HepG2 (cell line): ENCODE measurements at regions not wholly inside any gene's neighbourhood (a gene's known extent, or its start where the extent isn't known, plus 50 kb on each side); places are given as distances from the start of the nearest gene placed in this dataset.
"Not testable (repeated sequence)": the region's sequence is repeated elsewhere in the genome, so short reads cannot be mapped to it uniquely, and the experiment has no call there.

Experiments used
- ATAC-seq: fragments of 200-7000 bp; cut with Tn5 transposase; 3 replicates; pipeline ENCODE4 v1.9.1; 2020; ENCODE audit warnings: mild to moderate bottlenecking, moderate library complexity
- BruUV-seq: library from RNA; stranded (reverse); fragments of 400-500 nt; replicated peaks from 2 replicates; lab custom pipeline; 2021; lab: Mats Ljungman, UMichigan
- CTCF ChIA-PET: fragments of 300-600 bp; formaldehyde crosslinking; extraction: SDS; loops from one replicate; lab custom pipeline; 2021; ENCODE audit warnings: low total read pairs, inconsistent platforms, low intra/inter-chr PET ratio; lab: Yijun Ruan, JAX
- POLR2A ChIA-PET: fragments of 350-600 bp; sonication (Branson Sonifier 250); formaldehyde crosslinking; loops from one replicate; lab custom pipeline; 2020; ENCODE audit warnings: antibody characterized with exemption, inconsistent platforms; lab: Yijun Ruan, JAX
- DNase-seq: peaks from one replicate; pipeline ENCODE4 v3.0.0-alpha.2; 2015; ENCODE audit warnings: low spot score
- FAIRE-seq: peaks from 3 replicates; lab custom pipeline; 2011; peaks lifted over from hg19 to GRCh38; lab: Jason Lieb, UNC
- H2AFZ ChIP-seq: one replicate; pipeline ENCODE4 v1.6.1; 2011; ENCODE audit warnings: low read length, inconsistent platforms
- H3K27ac ChIP-seq: fragments of 300-600 bp; 3 replicates; pipeline ENCODE4 v1.8.0; 2011; ENCODE audit warnings: mixed run types, mild to moderate bottlenecking, mixed read lengths, low read length, inconsistent platforms; ENCODE audit not compliant: insufficient read depth; ENCODE audit errors: extremely low read length
- H3K27me3 ChIP-seq, 2 experiments: fragments of 200-600 bp in 1 of 2; 2 replicates in 1 of 2; 3 replicates in 1 of 2; pipeline versions ENCODE4 v1.6.0 to v1.8.0; 2011; ENCODE audit warnings: low read length in 2 of 2, mild to moderate bottlenecking in 2 of 2, moderate library complexity in 2 of 2, inconsistent platforms in 1 of 2; ENCODE audit not compliant: insufficient read depth in 2 of 2, control insufficient read depth in 1 of 2
- H3K36me3 ChIP-seq, 2 experiments: fragments of 200-600 bp in 1 of 2; replicated peaks in 1 of 2; 2 replicates in 1 of 2; 3 replicates in 1 of 2; pipeline versions ENCODE4 v1.5.1 to v1.8.0; 2011; ENCODE audit warnings: low read length in 2 of 2, inconsistent platforms in 1 of 2; ENCODE audit not compliant: insufficient read depth in 2 of 2, control insufficient read depth in 1 of 2
- H3K4me1 ChIP-seq: 2 replicates; pipeline ENCODE4 v1.5.1; 2012; ENCODE audit warnings: low read length, inconsistent platforms; ENCODE audit not compliant: insufficient read depth
- H3K4me2 ChIP-seq: 2 replicates; pipeline ENCODE4 v1.6.0; 2011; ENCODE audit warnings: low read depth, low read length, inconsistent platforms
- H3K4me3 ChIP-seq, 3 experiments: fragments of 200-600 bp in 1 of 3; sonication (generic), shearing (Covaris generic) in 1 of 3; replicated peaks in 1 of 3; 2 replicates each; pipeline ENCODE4 v1.5.1; 2011 to 2016; ENCODE audit warnings: low read length in 3 of 3, inconsistent platforms in 2 of 3, low read depth in 2 of 3, mild to moderate bottlenecking in 2 of 3, control low read depth in 1 of 3, mixed read lengths in 1 of 3; ENCODE audit not compliant: insufficient read depth in 1 of 3
- H3K79me2 ChIP-seq: one replicate; pipeline ENCODE4 v1.6.1; 2011; ENCODE audit warnings: low read length, inconsistent platforms; ENCODE audit not compliant: insufficient read depth
- H3K9ac ChIP-seq: 2 replicates; pipeline ENCODE4 v1.6.0; 2011; ENCODE audit warnings: mild to moderate bottlenecking, low read depth, low read length, inconsistent platforms; ENCODE audit not compliant: insufficient read depth
- H3K9me3 ChIP-seq: 2 replicates; pipeline ENCODE4 v1.5.1; 2012; ENCODE audit warnings: mild to moderate bottlenecking, low read length
- H4K20me1 ChIP-seq: 2 replicates; pipeline ENCODE4 v1.6.0; 2011; ENCODE audit warnings: inconsistent platforms, mild to moderate bottlenecking, low read length, moderate library complexity; ENCODE audit not compliant: insufficient read depth
- ELF1 ChIP-seq: sonication (generic); formaldehyde crosslinking; IDR thresholded peaks from 2 replicates; pipeline ENCODE4 v1.4.0; 2020; ENCODE audit warnings: missing genetic modification reagents
- GATAD2A ChIP-seq: IDR thresholded peaks from 2 replicates; pipeline ENCODE4 v1.6.1; 2016
- MLLT10 ChIP-seq: sonication (generic); formaldehyde crosslinking; IDR thresholded peaks from 2 replicates; pipeline ENCODE4 v1.4.0; 2020; ENCODE audit warnings: missing genetic modification reagents
- POLR2AphosphoS2 ChIP-seq: IDR thresholded peaks from 2 replicates; pipeline ENCODE4 v1.6.1; 2011; ENCODE audit warnings: low read depth, low read length, improper control_type of control experiment
- RFX1 ChIP-seq: fragments of 450-650 bp; IDR thresholded peaks from 2 replicates; pipeline ENCODE4 v1.6.1; 2017
- ZNF782 ChIP-seq: sonication (generic); formaldehyde crosslinking; IDR thresholded peaks from 2 replicates; pipeline ENCODE4 v1.4.0; 2020; ENCODE audit warnings: missing genetic modification reagents, mild to moderate bottlenecking, borderline replicate concordance
- ZSCAN20 ChIP-seq: sonication (generic); formaldehyde crosslinking; IDR thresholded peaks from 2 replicates; pipeline ENCODE4 v1.4.0; 2020; ENCODE audit warnings: missing genetic modification reagents, mild to moderate bottlenecking, borderline replicate concordance
- WGBS: methylation state at CpG from one replicate; pipeline ENCODE4 v1.1.6; 2017; ENCODE audit warnings: low lambda C conversion rate; 5-methylcytosine and 5-hydroxymethylcytosine counted together
- in situ Hi-C: cut with HindIII; loops from 2 replicates; pipeline ENCODE4 v1.10.0; 2017; ENCODE audit warnings: low pct_unique_long_range_greater_than_20kb; ENCODE audit not compliant: extremely low pct_ligation_motif_present
- intact Hi-C: fragments of 100-400 bp; cut with micrococcal nuclease; formaldehyde crosslinking; loops from one replicate; pipeline ENCODE4 v1.10.0; 2022; ENCODE audit not compliant: unreplicated experiment
- TF ChIP-seq, protein P1 (sequence below): sonication (generic); formaldehyde crosslinking; IDR thresholded peaks from 2 replicates; pipeline ENCODE4 v1.5.1; 2020; ENCODE audit warnings: missing genetic modification reagents, mild to moderate bottlenecking, borderline replicate concordance
- TF ChIP-seq, protein P2 (sequence below): sonication (generic); formaldehyde crosslinking; IDR thresholded peaks from 2 replicates; pipeline ENCODE4 v1.5.0; 2020; ENCODE audit warnings: missing genetic modification reagents
- TF ChIP-seq, protein P3 (sequence below): sonication (generic); formaldehyde crosslinking; IDR thresholded peaks from 2 replicates; pipeline ENCODE4 v1.4.0; 2020; ENCODE audit warnings: missing genetic modification reagents

DNA sequence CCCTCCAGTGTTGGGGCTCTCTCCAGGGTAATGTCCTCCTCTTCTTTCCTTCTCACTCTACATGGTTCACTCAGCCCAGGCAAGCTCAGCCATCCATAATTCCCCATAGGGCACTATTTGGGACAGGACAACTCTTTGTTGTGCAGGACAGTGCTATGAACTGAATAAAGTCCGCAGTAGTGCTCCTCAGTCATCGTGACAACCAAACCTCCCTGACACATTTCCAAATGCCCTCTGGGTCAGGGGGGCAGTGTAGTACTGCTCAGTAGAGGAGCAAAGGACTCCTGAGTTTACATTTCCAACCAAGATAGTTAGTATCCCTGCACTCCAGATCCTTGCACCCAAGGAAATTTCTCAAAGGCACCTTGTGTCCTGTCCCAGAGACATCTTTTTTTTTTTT, 97.4 kb upstream of the TERB2 start:
- BruUV-seq, H3K9me3 ChIP-seq, POLR2A ChIA-PET, H3K27me3 ChIP-seq, H4K20me1 ChIP-seq, CTCF ChIA-PET, intact Hi-C loops, H2AFZ ChIP-seq, H3K27ac ChIP-seq, H3K4me2 ChIP-seq, H3K9ac ChIP-seq, in situ Hi-C loops, DNase-seq, H3K79me2 ChIP-seq, FAIRE-seq, H3K4me3 ChIP-seq, H3K36me3 ChIP-seq: not testable (repeated sequence)
- peak; percentile 69 for ATAC-seq
- H3K4me1 ChIP-seq = peaks cover 19% of the 10 kb centered on the region
- 0% methylated on average over 2 of the region's 2 CpGs for whole genome bisulfite sequencing

DNA sequence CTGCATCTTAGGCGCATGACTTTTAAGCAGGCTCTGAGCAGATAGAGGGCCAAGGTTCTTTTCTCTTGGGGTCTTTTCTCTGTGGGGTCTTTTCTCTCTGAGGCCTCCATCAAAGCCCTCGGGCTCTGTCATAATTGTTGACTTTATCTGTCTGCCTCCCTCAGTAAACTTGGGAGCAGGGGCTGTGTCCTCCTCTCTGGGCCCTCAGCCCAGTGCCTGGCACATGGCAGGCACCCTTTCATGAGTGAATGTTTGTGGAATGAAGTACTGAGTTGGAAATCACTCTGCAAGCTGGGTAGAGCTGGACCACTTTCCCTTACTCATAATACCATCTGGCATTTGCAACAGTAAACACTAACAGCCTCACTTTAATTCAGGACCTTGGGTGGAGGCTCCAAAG, 96.3 kb upstream of the TERB2 start:
- in situ Hi-C loops, H3K79me2 ChIP-seq, FAIRE-seq, H3K27me3 ChIP-seq, H3K4me3 ChIP-seq, H2AFZ ChIP-seq, POLR2A ChIA-PET, H3K9me3 ChIP-seq, H3K4me2 ChIP-seq, H3K4me1 ChIP-seq, H3K9ac ChIP-seq, H4K20me1 ChIP-seq, CTCF ChIA-PET, BruUV-seq, H3K36me3 ChIP-seq, intact Hi-C loops, H3K27ac ChIP-seq, ATAC-seq, DNase-seq: not testable (repeated sequence)
- WGBS = 49% methylated on average over 2 of the region's 2 CpGs

DNA sequence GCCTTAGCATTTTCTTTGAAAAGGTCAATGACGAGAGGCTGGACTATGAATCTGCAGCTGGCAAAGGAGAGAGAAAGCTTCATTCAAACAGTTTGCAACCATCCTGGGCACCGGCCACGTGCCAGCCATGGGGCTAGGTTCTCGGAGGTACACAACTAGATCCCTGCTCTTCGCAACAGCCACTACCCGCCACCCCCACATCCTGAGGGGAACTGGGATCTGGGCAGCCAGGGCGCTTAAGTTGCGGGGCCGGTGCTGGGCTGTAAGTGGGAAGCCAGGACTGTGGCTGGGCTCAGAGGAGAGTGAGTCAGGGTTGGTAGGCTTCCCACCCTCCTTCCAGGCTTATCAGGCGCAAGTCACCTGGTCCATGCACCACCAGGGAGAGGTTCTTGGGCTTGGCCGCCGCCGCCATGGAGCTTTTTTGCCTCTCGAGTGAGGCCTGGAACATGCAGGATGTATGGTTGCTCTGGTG, 95.0 kb upstream of the TERB2 start:
- BruUV-seq = no TSS peak
- intact Hi-C loops (no loop called here), in situ Hi-C loops (no loop called here)
- Histone ChIP-seq H3K4me3 (no peak overlapping the region), H3K9ac (no peak overlapping the region), H3K79me2 (no peaks in the 10 kb centered on the region), H3K27ac (no peak overlapping the region), H2AFZ (no peak overlapping the region), H4K20me1 (no peaks in the 10 kb centered on the region), H3K4me2 (no peak overlapping the region), H3K4me1 (peaks cover 16% of the 10 kb centered on the region), H3K27me3 (no peaks in the 10 kb centered on the region), H3K9me3 (peaks cover 6% of the 10 kb centered on the region; the same call in 1 of the 2 replicates), H3K36me3 (no peaks in the 10 kb centered on the region)
- ChIA-PET CTCF (no interaction called here), POLR2A (no interaction called here)
- FAIRE-seq = no peak
- DNase-seq = no peak
- WGBS = 80% methylated on average over 9 of the region's 14 CpGs
- ATAC-seq = no peak
- TF ChIP-seq RFX1 (no peak), ELF1 (no peak), POLR2AphosphoS2 (no peak), ZNF782 (no peak), ZSCAN20 (no peak), GATAD2A (CRISPR knock-in tag) (no peak), MLLT10 (CRISPR knock-in tag) (no peak)
- TF ChIP-seq, protein P1, sequence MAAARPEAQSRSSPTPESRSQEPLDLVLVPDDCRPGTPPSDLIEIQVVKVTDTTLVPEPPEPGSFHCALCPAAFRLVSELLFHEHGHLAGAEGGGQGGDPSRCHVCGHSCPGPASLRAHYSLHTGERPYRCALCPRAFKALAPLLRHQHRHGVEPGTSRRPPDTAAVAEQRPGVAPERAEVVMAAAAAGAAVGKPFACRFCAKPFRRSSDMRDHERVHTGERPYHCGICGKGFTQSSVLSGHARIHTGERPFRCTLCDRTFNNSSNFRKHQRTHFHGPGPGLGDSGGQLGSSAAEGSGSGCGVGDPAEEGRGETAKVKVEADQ (CRISPR knock-in tag) = no peak
- TF ChIP-seq, protein P2, sequence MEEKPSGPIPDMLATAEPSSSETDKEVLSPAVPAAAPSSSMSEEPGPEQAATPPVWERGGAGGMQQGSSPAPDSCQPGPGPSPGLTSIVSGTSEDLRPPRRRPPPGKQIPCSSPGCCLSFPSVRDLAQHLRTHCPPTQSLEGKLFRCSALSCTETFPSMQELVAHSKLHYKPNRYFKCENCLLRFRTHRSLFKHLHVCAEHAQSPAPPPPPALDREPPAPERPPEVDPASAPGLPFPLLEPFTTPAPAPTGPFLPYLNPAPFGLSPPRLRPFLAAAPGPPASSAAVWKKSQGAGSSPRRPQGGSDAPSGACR (CRISPR knock-in tag) = no peak
- TF ChIP-seq, protein P3, sequence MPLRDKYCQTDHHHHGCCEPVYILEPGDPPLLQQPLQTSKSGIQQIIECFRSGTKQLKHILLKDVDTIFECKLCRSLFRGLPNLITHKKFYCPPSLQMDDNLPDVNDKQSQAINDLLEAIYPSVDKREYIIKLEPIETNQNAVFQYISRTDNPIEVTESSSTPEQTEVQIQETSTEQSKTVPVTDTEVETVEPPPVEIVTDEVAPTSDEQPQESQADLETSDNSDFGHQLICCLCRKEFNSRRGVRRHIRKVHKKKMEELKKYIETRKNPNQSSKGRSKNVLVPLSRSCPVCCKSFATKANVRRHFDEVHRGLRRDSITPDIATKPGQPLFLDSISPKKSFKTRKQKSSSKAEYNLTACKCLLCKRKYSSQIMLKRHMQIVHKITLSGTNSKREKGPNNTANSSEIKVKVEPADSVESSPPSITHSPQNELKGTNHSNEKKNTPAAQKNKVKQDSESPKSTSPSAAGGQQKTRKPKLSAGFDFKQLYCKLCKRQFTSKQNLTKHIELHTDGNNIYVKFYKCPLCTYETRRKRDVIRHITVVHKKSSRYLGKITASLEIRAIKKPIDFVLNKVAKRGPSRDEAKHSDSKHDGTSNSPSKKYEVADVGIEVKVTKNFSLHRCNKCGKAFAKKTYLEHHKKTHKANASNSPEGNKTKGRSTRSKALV (CRISPR knock-in tag) = no peak
